Upper lobe of left lung (tissue), 6 donors: ENCODE measurements at regions not wholly inside any gene's neighbourhood (a gene's known extent, or its start where the extent isn't known, plus 50 kb on each side); places are given as distances from the start of the nearest gene placed in this dataset.

Experiments
- ATAC-seq, 2 donors: fragments of 200-7000 bp; cut with Tn5 transposase; one replicate each; pipeline ENCODE4 v1.9.1; 2022; ENCODE audit warnings: mild to moderate bottlenecking in 2 of 2, moderate library complexity in 2 of 2; ENCODE audit not compliant: low FRiP score in 2 of 2
- DNase-seq, 2 donors: peaks; one replicate each; pipeline ENCODE4 v3.0.0-alpha.2; 2019 to 2020
- H3K27ac ChIP-seq, 4 donors: fragments of 200-600 bp; sonication (generic); one replicate each; pipeline ENCODE4 v1.5.1; 2016 to 2019
- H3K27me3 ChIP-seq, 4 donors: fragments of 200-600 bp; sonication (generic); one replicate each; pipeline ENCODE4 v1.5.1; 2017 to 2019
- H3K36me3 ChIP-seq, 4 donors: fragments of 200-600 bp; sonication (generic); one replicate each; pipeline ENCODE4 v1.5.1; 2016 to 2019
- H3K4me1 ChIP-seq, 4 donors: fragments of 200-600 bp; sonication (generic); one replicate each; pipeline ENCODE4 v1.5.1; 2018 to 2019
- H3K4me3 ChIP-seq, 4 donors: fragments of 200-600 bp; sonication (generic); one replicate each; pipeline ENCODE4 v1.5.1; 2017 to 2019; ENCODE audit warnings: mild to moderate bottlenecking in 2 of 4, moderate library complexity in 1 of 4
- H3K9me3 ChIP-seq, 4 donors: fragments of 200-600 bp; sonication (generic); one replicate each; pipeline ENCODE4 v1.5.1; 2018 to 2019
- EP300 ChIP-seq, 4 donors: sonication (generic); formaldehyde crosslinking; IDR thresholded peaks; one replicate each; pipeline ENCODE4 v1.5.1; 2017; ENCODE audit warnings: antibody characterized with exemption in 4 of 4, control low read depth in 2 of 4
- POLR2A ChIP-seq, 4 donors: fragments of 450-650 bp; IDR thresholded peaks; one replicate each; pipeline ENCODE4 v1.5.1; 2016 to 2017; ENCODE audit warnings: antibody characterized with exemption in 4 of 4, mild to moderate bottlenecking in 2 of 4
- POLR2AphosphoS5 ChIP-seq, 2 donors: sonication (generic); formaldehyde crosslinking; IDR thresholded peaks; one replicate each; pipeline ENCODE4 v1.5.1; 2017; ENCODE audit warnings: antibody characterized with exemption in 2 of 2
- WGBS, 2 donors: methylation state at CpG; one replicate each; pipeline ENCODE4 v1.1.5; 2017 to 2018; 5-methylcytosine and 5-hydroxymethylcytosine counted together
- TF ChIP-seq, protein P1 (sequence below), 6 experiments: fragments of 450-650 bp in 4 of 6; fragments of 200-600 bp in 2 of 6; sonication (generic) in 2 of 6; IDR thresholded peaks; one replicate each; pipeline ENCODE4 v1.5.1; 2016 to 2019; ENCODE audit warnings: antibody characterized with exemption in 6 of 6
- donor health status: DM: no; HTN: no; CAD: no; lungs with moderate emphysema.
- donor health status: DM: no; HTN: yes; CAD: no; lungs with severe emphysema.

DNA sequence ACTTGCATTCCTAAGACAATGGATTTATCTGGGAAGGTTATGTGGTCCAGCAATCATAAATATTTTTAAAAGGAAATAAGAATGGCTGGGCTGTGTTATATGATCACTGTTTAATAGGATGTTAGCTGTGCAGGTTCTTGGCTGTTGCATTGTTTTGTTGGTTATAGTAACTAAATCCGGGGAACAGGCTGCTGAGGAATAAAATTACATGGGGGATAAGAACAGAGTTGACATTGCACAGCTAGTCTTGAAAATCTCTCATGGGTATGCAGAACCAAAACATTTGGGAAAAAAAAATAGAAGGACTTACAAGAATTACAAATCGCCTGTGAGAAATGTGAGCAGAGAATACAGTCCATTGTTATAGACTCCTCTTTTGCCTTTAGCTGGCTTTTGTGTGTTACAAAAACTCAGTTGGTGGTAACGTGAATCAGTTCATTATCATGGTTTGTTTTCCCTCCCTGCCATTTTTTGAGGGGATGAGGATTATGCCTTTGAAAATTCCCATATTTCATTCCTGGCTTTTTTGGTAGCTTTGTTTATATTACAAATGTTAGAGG lies 375.3 kb upstream of the DAB2 start:
- DNase-seq = no peak
- TF ChIP-seq POLR2AphosphoS5 (IDR thresholded peaks at IDR 0.05) (no peak), POLR2A (IDR thresholded peaks at IDR 0.05) (no peak), EP300 (IDR thresholded peaks at IDR 0.05) (no peak)
- TF ChIP-seq, protein P1, sequence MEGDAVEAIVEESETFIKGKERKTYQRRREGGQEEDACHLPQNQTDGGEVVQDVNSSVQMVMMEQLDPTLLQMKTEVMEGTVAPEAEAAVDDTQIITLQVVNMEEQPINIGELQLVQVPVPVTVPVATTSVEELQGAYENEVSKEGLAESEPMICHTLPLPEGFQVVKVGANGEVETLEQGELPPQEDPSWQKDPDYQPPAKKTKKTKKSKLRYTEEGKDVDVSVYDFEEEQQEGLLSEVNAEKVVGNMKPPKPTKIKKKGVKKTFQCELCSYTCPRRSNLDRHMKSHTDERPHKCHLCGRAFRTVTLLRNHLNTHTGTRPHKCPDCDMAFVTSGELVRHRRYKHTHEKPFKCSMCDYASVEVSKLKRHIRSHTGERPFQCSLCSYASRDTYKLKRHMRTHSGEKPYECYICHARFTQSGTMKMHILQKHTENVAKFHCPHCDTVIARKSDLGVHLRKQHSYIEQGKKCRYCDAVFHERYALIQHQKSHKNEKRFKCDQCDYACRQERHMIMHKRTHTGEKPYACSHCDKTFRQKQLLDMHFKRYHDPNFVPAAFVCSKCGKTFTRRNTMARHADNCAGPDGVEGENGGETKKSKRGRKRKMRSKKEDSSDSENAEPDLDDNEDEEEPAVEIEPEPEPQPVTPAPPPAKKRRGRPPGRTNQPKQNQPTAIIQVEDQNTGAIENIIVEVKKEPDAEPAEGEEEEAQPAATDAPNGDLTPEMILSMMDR (IDR thresholded peaks at IDR 0.05) = no peak
- H3K36me3 ChIP-seq = no peaks in the 10 kb centered on the region
- no peaks in the 10 kb centered on the region for H3K27me3 ChIP-seq
- H3K9me3 ChIP-seq = no peaks in the 10 kb centered on the region
- H3K4me3 ChIP-seq = no peak overlapping the region
- no peak for ATAC-seq
- WGBS, 2 donors = 62 to 70% methylated on average over 3 of the region's 3 CpGs
- H3K4me1 ChIP-seq = no peaks in the 10 kb centered on the region
- no peak overlapping the region for H3K27ac ChIP-seq

DNA sequence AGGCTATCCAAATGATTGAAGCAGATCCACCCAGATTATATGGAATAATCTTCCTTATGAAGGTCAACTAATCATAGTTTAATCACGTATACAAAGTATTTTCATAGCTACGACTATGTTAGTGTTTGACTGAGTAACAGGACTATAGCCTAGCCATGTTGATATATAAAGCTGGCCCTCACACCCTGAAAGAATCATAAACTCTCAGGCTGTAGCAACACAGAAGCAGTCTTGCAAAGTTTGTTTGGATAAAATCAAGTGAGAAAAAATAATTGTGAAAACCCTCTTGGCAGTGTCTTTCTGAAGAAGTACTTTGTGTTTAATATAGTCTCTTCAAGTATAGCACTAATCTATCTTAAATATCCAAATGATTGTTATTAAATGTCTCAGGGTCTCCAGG lies 374.5 kb upstream of the DAB2 start:
- no peaks in the 10 kb centered on the region for H3K36me3 ChIP-seq
- ATAC-seq = no peak
- WGBS, 2 donors = 63 to 66% methylated on average over 2 of the region's 2 CpGs

GRCh38 chr5:39794513-39795210 lies 369.9 kb upstream of the DAB2 start:
- no peaks in the 10 kb centered on the region for H3K9me3 ChIP-seq
- WGBS, 2 donors = 63 to 73% methylated on average over 5 of the region's 5 CpGs
- no peak overlapping the region for H3K4me3 ChIP-seq
- ATAC-seq (no peak), DNase-seq (no peak)
- no peak for TF ChIP-seq POLR2A (IDR thresholded peaks at IDR 0.05)
- TF ChIP-seq, protein P1 (IDR thresholded peaks at IDR 0.05) = no peak
- TF ChIP-seq EP300 (IDR thresholded peaks at IDR 0.05) = no peak
- TF ChIP-seq POLR2AphosphoS5 (IDR thresholded peaks at IDR 0.05) = no peak
- H3K27ac ChIP-seq = no peak overlapping the region
- no peaks in the 10 kb centered on the region for H3K27me3 ChIP-seq
- no peaks in the 10 kb centered on the region for H3K36me3 ChIP-seq
- H3K4me1 ChIP-seq = no peaks in the 10 kb centered on the region

More for the DNA sequence above, 374.5 kb upstream of the DAB2 start:
- H3K27me3 ChIP-seq = no peaks in the 10 kb centered on the region
- H3K4me3 ChIP-seq = no peak overlapping the region
- H3K4me1 ChIP-seq = no peaks in the 10 kb centered on the region
- H3K9me3 ChIP-seq = no peaks in the 10 kb centered on the region
- no peak for DNase-seq
- TF ChIP-seq POLR2AphosphoS5 (IDR thresholded peaks at IDR 0.05) (no peak), EP300 (IDR thresholded peaks at IDR 0.05) (no peak), POLR2A (IDR thresholded peaks at IDR 0.05) (no peak)
- TF ChIP-seq, protein P1 (IDR thresholded peaks at IDR 0.05) = no peak
- H3K27ac ChIP-seq = no peak overlapping the region

DNA sequence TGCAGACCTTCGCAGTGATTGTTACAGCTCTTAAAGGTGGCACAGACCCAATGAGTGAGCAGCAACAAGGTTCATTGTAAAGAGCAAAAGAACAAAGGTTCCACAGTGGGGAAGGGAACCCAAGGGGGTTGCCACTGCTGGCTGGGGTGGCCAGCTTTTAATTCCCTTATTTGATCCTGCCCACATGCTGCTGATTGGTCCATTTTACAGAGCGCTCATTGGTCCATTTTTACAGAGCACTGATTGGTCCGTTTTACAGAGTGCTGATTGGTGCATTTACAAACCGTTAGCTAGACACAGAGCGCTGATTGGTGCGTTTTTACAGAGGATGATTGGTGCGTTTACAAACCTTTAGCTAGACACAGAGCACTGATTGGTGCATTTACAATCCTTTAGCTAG lies 360.6 kb upstream of the DAB2 start:
- DNase-seq = no peak
- TF ChIP-seq POLR2AphosphoS5 (IDR thresholded peaks at IDR 0.05) = no peak
- TF ChIP-seq EP300 (IDR thresholded peaks at IDR 0.05) = no peak
- no peak for TF ChIP-seq POLR2A (IDR thresholded peaks at IDR 0.05)
- TF ChIP-seq, protein P1 (IDR thresholded peaks at IDR 0.05) = no peak
- Histone ChIP-seq H3K27ac (no peak overlapping the region), H3K4me1 (no peaks in the 10 kb centered on the region), H3K27me3 (no peaks in the 10 kb centered on the region), H3K9me3 (no peaks in the 10 kb centered on the region), H3K4me3 (no peak overlapping the region), H3K36me3 (no peaks in the 10 kb centered on the region)
- WGBS, 2 donors = 93 to 96% methylated on average over 7 of the region's 7 CpGs
- no peak for ATAC-seq
